ENCODE measurements at regions not wholly inside any gene's neighbourhood (a gene's known extent, or its start where the extent isn't known, plus 50 kb on each side); places are given as distances from the start of the nearest gene placed in this dataset.
A peak's percentile ranks its signal among the peaks of the same experiment; 100 is the strongest.

GRCh38 chr9:88224938-88225337, 86.7 kb upstream of the SPATA31C2 start:
- no peak for DNase-seq

- no peak for DNase-seq
These were observed 82.8 kb upstream of the SPATA31C2 start for GRCh38 chr9:88221105-88221504.

GRCh38 chr9:88220652-88221051, 82.4 kb upstream of the SPATA31C2 start:
- no peak for DNase-seq

DNA sequence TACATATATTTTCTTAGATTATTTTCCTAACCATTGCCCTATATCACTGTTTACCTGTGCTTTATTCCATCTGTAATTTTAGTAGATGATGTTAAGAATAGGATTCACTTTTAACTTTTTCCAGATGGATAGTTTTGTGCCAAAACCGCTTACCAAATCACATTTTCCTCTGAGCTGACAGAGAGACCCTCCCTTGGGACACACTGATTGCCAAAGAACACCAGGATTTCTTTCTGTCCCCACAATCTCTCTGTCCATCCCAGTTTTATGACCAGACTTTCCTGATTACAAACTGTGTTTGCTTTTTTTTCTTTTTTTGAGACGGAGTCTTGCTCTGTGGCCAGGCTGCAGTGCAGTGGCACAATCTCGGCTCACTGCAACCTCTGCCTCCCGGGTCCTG, 81.3 kb upstream of the SPATA31C2 start:
- no peak for DNase-seq

GRCh38 chr9:88218726-88219125, 80.5 kb upstream of the SPATA31C2 start:
- no peak for DNase-seq

DNA sequence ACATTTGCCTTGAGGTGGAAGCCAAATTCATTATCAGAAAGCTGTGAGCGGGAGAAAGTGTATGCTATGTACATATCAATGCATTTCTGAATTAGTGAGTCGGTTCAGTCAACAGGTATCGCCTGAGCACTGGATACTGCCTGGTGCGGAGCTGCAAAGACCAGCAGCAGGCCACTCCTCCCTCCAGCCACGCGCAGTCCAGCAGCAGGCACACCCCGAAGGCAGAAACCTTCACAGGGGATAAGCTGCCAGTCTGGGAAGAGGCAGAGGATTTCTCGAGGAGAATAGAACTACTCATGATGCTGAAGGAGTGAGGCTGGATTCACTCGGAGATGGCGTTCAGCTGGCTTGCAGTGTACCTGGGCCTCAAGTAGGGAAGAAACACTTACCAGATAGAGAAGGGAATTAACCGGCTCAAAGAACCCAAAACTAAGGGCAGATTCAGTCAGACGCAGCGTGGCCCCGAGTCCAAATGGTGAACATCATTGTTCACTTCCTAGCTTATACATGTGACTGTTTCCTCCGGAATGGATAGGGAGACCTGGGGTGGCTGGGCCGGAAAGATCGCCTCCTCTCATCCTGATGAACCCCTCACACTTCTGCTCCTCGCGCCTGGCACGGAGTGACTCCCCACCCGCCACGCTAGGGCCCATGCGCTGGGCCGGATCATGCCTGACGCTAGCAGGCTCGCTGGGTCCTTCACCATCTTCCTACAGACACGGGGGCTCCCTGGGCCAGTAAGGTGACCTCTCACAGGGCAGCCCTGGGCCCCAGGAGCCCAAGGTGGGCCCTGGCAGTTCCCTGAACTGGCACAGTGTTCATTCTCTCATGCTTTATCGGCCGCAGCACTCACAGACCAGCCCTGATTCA, 78.1 kb upstream of the SPATA31C2 start:
- no peak for DNase-seq

DNA sequence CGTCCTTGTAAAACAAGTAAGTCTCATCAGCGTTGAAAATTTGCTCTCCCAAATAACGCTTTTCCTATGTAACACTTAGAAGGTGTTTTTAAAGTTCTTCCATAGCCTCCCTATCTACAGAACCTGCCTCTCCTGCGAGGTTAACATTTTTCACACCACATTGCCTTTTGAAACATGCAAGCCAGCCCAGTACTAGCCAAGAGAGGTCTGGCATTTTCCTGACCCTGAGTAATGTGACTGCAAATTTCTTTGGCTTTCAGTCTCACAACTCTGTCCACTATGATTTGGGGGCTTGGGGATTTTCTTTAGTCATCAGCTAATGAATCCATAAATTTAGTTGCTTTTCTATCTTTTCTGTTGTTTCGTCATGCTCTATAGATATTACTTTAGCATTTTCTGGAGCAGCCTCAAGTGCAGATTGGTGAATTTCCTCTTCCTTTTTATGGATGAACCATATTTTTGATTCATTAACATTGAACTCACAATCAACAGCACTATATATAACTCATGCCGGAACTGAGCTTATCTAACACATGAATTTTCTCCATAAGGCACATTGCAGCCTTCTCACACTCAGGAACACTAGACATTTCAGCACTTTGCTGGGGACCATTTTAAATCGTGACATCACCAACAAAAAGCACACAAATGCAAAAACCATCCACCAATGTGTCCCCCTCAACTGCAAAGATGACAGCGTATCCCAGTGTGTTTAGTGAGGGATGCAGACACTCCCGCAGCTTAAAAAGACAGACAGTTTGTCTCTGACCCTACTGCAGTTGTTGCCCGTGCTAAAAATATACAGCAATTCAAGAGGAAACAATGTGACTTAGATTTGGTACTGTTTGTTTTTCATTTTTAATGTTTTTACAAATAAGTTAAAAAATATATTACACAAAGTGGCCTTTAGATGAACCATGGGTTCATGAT, 77.2 kb upstream of the SPATA31C2 start:
- DNase-seq: no peak

DNA sequence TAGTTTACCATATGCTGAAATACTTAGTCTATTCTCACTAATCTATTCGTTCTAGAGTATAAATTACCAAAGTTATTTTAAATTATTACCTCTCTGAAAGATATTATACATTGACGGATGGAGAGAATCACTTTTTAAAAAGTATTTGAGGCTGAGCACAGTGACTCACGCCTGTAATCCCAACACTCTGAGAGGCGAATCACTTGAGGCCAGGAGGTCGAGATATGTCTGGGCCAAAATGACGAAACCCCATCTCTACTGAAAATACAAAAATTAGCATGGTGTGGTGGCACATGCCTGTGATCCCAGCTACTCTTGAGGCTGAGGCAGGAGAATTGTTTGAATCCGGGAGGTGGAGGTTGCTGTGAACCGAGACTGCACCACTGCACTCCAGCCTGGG, 64.0 kb upstream of the SPATA31C2 start:
- no peak for DNase-seq

DNA sequence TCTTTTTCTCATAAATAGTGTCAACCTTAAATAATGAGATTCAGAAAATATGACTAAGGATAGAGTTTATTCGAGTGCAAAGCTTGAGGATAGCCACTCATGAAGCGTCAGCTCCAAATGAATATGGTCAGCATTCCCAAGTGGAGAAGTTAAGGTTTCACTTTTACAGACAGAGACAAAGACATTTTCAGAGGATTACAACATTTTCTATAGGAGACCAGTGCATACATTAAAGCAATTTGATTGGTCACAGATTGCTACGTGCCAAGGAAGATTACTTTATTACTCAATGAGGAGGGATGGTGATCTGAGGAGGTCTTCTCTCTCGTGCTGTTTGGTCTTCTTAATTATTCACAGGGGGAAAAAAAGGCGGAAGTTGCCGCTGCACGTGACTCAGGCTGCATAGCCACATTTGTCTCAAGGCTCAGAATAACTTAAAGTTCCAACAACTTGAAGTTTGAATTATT, 60.1 kb upstream of the SPATA31C2 start:
- peak; percentile 32 for DNase-seq

DNA sequence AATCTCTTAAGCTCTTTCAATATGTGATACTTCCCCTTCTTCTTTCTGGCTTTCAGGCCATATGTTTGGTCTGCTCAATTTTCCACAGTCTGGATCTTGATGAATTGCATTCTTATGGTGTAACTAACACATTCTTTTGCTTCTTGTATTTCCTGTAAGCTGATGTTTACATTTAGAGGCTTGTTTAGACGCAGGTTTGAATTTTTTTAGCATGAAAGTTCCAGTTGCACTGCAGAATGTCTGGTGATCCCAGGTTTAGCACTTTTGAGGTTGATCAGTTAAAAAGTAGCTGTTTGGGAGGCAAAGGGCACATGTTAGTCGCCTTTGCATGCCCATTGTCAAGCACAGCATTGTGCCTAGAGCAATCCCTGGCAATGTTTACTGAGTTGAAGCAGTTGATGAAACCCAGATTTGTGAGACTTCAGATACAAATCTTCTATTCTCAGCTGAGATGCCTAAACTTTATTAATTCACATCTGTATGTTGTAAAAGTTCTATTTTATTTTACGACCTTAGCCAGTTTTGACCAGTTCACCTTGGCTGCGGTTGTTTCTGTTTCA, 59.6 kb upstream of the SPATA31C2 start:
- peak; percentile 11 for DNase-seq

- DNase-seq: peak; percentile 50
These were observed 58.7 kb upstream of the SPATA31C2 start for GRCh38 chr9:88197016-88197415.

DNA sequence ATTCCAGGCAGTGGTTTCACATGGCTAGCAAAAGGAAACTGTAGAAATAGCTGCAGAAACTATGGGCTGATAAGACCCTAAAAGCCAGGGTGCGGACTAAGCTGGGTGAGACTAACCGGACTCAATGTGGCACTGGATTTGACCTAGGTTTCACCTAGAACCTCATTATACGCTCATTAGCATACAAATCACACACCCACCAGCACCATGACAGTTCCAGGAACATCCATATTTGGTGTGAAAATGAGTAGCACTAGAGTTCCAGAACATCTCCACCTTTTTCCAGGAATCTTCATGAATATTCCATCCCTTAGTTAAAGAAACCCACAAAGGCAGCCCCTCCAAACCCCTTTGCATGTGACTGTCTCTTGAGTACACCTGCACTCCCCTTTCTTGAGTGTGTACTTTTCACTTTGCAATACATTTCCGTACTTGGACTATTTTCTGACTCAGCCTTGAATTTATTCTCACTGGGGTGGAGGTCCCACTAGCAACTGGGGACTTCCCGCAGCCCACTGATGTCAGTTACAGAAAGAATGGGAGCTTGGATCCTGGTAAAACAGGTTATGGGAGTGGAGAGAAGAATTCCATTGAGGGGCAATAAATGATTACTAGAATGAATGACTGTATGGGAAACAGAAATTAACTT, 58.0 kb upstream of the SPATA31C2 start:
- no peak for DNase-seq

- DNase-seq: no peak
These were observed 55.5 kb upstream of the SPATA31C2 start for GRCh38 chr9:88193766-88194165.

GRCh38 chr9:88191456-88191855, 53.2 kb upstream of the SPATA31C2 start:
- DNase-seq: no peak

DNA sequence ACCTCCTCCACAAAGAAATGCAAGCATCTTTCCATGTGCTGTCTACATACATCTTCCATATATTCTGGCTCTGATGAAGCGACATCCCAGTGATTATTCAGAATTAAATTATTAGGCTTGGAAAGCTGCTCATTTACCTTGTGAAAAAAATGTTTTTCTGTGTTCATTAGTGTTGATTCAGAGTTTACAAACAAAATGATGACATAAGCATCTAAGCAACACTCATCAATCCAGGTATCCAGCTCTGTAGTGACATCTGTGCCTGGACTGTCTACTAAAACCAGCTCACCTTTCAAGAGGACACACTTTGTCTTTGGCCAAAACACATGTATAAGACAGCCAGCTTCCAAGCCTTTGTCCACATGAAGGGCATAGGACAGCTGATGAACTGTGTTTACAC, 51.1 kb upstream of the SPATA31C2 start:
- DNase-seq: no peak
